ENCODE measurements at regions not wholly inside any gene's neighbourhood (a gene's known extent, or its start where the extent isn't known, plus 50 kb on each side); places are given as distances from the start of the nearest gene placed in this dataset.

- peaks cover 50% of the 10 kb centered on the region for H3K27me3 Mint-ChIP-seq
- H3K9me3 ChIP-seq (ENCODE audit: control insufficient read depth, low read length, poor library complexity, severe bottlenecking) = no peaks in the 10 kb centered on the region
- ATAC-seq (no peak), DNase-seq (no peak)
- no peak overlapping the region for H3K4me3 Mint-ChIP-seq
- H3K36me3 Mint-ChIP-seq (ENCODE audit: low read depth) = no peaks in the 10 kb centered on the region
- H3K27ac Mint-ChIP-seq = no peak overlapping the region
- H3K4me1 Mint-ChIP-seq = peaks cover 4% of the 10 kb centered on the region
Measured at GRCh38 chr5:86977190-86977589, 290.5 kb upstream of the RASA1 start.

GRCh38 chr5:86977808-86978207, 289.9 kb upstream of the RASA1 start:
- no peak for DNase-seq
- Mint-ChIP-seq H3K36me3 (ENCODE audit: low read depth) (no peaks in the 10 kb centered on the region), H3K4me3 (no peak overlapping the region), H3K27ac (no peak overlapping the region), H3K27me3 (peaks cover 49% of the 10 kb centered on the region), H3K4me1 (peaks cover 4% of the 10 kb centered on the region)
- H3K9me3 ChIP-seq (ENCODE audit: control insufficient read depth, low read length, poor library complexity, severe bottlenecking) = no peaks in the 10 kb centered on the region
- ATAC-seq = no peak

GRCh38 chr5:86979811-86980411, 287.8 kb upstream of the RASA1 start:
- Mint-ChIP-seq H3K4me3 (no peak overlapping the region), H3K36me3 (ENCODE audit: low read depth) (no peaks in the 10 kb centered on the region), H3K4me1 (peaks cover 4% of the 10 kb centered on the region), H3K27me3 (peaks cover 43% of the 10 kb centered on the region), H3K27ac (no peak overlapping the region)
- DNase-seq (no peak), ATAC-seq (no peak)
- H3K9me3 ChIP-seq (ENCODE audit: control insufficient read depth, low read length, poor library complexity, severe bottlenecking) = no peaks in the 10 kb centered on the region

- no peaks in the 10 kb centered on the region for H3K9me3 ChIP-seq (ENCODE audit: control insufficient read depth, low read length, poor library complexity, severe bottlenecking)
- Mint-ChIP-seq H3K36me3 (ENCODE audit: low read depth) (no peaks in the 10 kb centered on the region), H3K4me3 (no peak overlapping the region), H3K4me1 (peaks cover 4% of the 10 kb centered on the region), H3K27me3 (peaks cover 31% of the 10 kb centered on the region), H3K27ac (no peak overlapping the region)
- no peak for ATAC-seq
- no peak for DNase-seq
Measured at GRCh38 chr5:86981898-86982297, 285.8 kb upstream of the RASA1 start.

- Mint-ChIP-seq H3K27ac (no peak overlapping the region), H3K27me3 (peaks cover 29% of the 10 kb centered on the region), H3K4me3 (no peak overlapping the region), H3K36me3 (ENCODE audit: low read depth) (no peaks in the 10 kb centered on the region), H3K4me1 (peaks cover 4% of the 10 kb centered on the region)
- H3K9me3 ChIP-seq (ENCODE audit: control insufficient read depth, low read length, poor library complexity, severe bottlenecking) = no peaks in the 10 kb centered on the region
- ATAC-seq (no peak), DNase-seq (no peak)
Measured at GRCh38 chr5:86983208-86983607, 284.5 kb upstream of the RASA1 start.

GRCh38 chr5:86986837-86987236, 280.8 kb upstream of the RASA1 start:
- ATAC-seq = no peak
- no peaks in the 10 kb centered on the region for H3K9me3 ChIP-seq (ENCODE audit: control insufficient read depth, low read length, poor library complexity, severe bottlenecking)
- H3K27me3 Mint-ChIP-seq = peaks cover 9% of the 10 kb centered on the region
- DNase-seq = no peak
- H3K4me1 Mint-ChIP-seq = no peaks in the 10 kb centered on the region
- no peaks in the 10 kb centered on the region for H3K36me3 Mint-ChIP-seq (ENCODE audit: low read depth)
- no peak overlapping the region for H3K27ac Mint-ChIP-seq
- no peak overlapping the region for H3K4me3 Mint-ChIP-seq

- H3K27me3 Mint-ChIP-seq = peaks cover 19% of the 10 kb centered on the region
- no peak for DNase-seq
- no peaks in the 10 kb centered on the region for H3K9me3 ChIP-seq (ENCODE audit: control insufficient read depth, low read length, poor library complexity, severe bottlenecking)
- H3K4me3 Mint-ChIP-seq = no peak overlapping the region
- H3K36me3 Mint-ChIP-seq (ENCODE audit: low read depth) = no peaks in the 10 kb centered on the region
- H3K4me1 Mint-ChIP-seq = peaks cover 2% of the 10 kb centered on the region
- ATAC-seq = no peak
- H3K27ac Mint-ChIP-seq = no peak overlapping the region
Measured at GRCh38 chr5:86997516-86997915, 270.2 kb upstream of the RASA1 start.

- peaks cover 23% of the 10 kb centered on the region for H3K27me3 Mint-ChIP-seq
- DNase-seq (no peak), ATAC-seq (no peak)
- no peak overlapping the region for H3K27ac Mint-ChIP-seq
- no peak overlapping the region for H3K4me3 Mint-ChIP-seq
- H3K36me3 Mint-ChIP-seq (ENCODE audit: low read depth) = peaks cover 2% of the 10 kb centered on the region
- H3K9me3 ChIP-seq (ENCODE audit: control insufficient read depth, low read length, poor library complexity, severe bottlenecking) = no peaks in the 10 kb centered on the region
- H3K4me1 Mint-ChIP-seq = peaks cover 2% of the 10 kb centered on the region
Measured at GRCh38 chr5:86999951-87000350, 267.7 kb upstream of the RASA1 start.

- Mint-ChIP-seq H3K27ac (no peak overlapping the region), H3K4me1 (peaks cover 2% of the 10 kb centered on the region), H3K4me3 (no peak overlapping the region), H3K27me3 (peaks cover 23% of the 10 kb centered on the region), H3K36me3 (ENCODE audit: low read depth) (peaks cover 2% of the 10 kb centered on the region)
- no peaks in the 10 kb centered on the region for H3K9me3 ChIP-seq (ENCODE audit: control insufficient read depth, low read length, poor library complexity, severe bottlenecking)
- ATAC-seq (no peak), DNase-seq (no peak)
Measured at GRCh38 chr5:87002485-87002884, 265.2 kb upstream of the RASA1 start.

- no peak overlapping the region for H3K27ac Mint-ChIP-seq
- no peaks in the 10 kb centered on the region for H3K9me3 ChIP-seq (ENCODE audit: control insufficient read depth, low read length, poor library complexity, severe bottlenecking)
- ATAC-seq (no peak), DNase-seq (no peak)
- peaks cover 2% of the 10 kb centered on the region for H3K36me3 Mint-ChIP-seq (ENCODE audit: low read depth)
- H3K27me3 Mint-ChIP-seq = peaks cover 16% of the 10 kb centered on the region
- H3K4me1 Mint-ChIP-seq = peaks cover 2% of the 10 kb centered on the region
- H3K4me3 Mint-ChIP-seq = no peak overlapping the region
Measured at GRCh38 chr5:87004101-87004500, 263.6 kb upstream of the RASA1 start.

- peaks cover 5% of the 10 kb centered on the region for H3K27me3 Mint-ChIP-seq
- no peak for ATAC-seq
- H3K36me3 Mint-ChIP-seq (ENCODE audit: low read depth) = peaks cover 2% of the 10 kb centered on the region
- H3K27ac Mint-ChIP-seq = no peak overlapping the region
- no peaks in the 10 kb centered on the region for H3K9me3 ChIP-seq (ENCODE audit: control insufficient read depth, low read length, poor library complexity, severe bottlenecking)
- no peak overlapping the region for H3K4me3 Mint-ChIP-seq
- H3K4me1 Mint-ChIP-seq = peaks cover 2% of the 10 kb centered on the region
- no peak for DNase-seq
Measured at GRCh38 chr5:87007737-87008136, 259.9 kb upstream of the RASA1 start.

- no peaks in the 10 kb centered on the region for H3K9me3 ChIP-seq (ENCODE audit: control insufficient read depth, low read length, poor library complexity, severe bottlenecking)
- Mint-ChIP-seq H3K36me3 (ENCODE audit: low read depth) (no peaks in the 10 kb centered on the region), H3K4me3 (no peak overlapping the region), H3K27ac (no peak overlapping the region), H3K4me1 (peaks cover 2% of the 10 kb centered on the region), H3K27me3 (no peaks in the 10 kb centered on the region)
- DNase-seq (no peak), ATAC-seq (no peak)
Measured at GRCh38 chr5:87008751-87009560, 258.7 kb upstream of the RASA1 start.

- H3K4me1 Mint-ChIP-seq = peaks cover 2% of the 10 kb centered on the region
Measured at GRCh38 chr5:87010736-87011135, 256.9 kb upstream of the RASA1 start.

GRCh38 chr5:87015901-87016300, 251.8 kb upstream of the RASA1 start:
- no peaks in the 10 kb centered on the region for H3K9me3 ChIP-seq (ENCODE audit: control insufficient read depth, low read length, poor library complexity, severe bottlenecking)
- Mint-ChIP-seq H3K27me3 (no peaks in the 10 kb centered on the region), H3K4me3 (no peak overlapping the region), H3K27ac (no peak overlapping the region), H3K4me1 (peaks cover 14% of the 10 kb centered on the region), H3K36me3 (ENCODE audit: low read depth) (no peaks in the 10 kb centered on the region)
- DNase-seq (no peak), ATAC-seq (no peak)

More at GRCh38 chr5:87010736-87011135, 256.9 kb upstream of the RASA1 start:
- ATAC-seq (no peak), DNase-seq (no peak)
- Mint-ChIP-seq H3K27me3 (no peaks in the 10 kb centered on the region), H3K27ac (no peak overlapping the region), H3K36me3 (ENCODE audit: low read depth) (no peaks in the 10 kb centered on the region), H3K4me3 (no peak overlapping the region)
- no peaks in the 10 kb centered on the region for H3K9me3 ChIP-seq (ENCODE audit: control insufficient read depth, low read length, poor library complexity, severe bottlenecking)

Data from T-helper 17 cell (primary cell).